ENCODE measurements at regions not wholly inside any gene's neighbourhood (a gene's known extent, or its start where the extent isn't known, plus 50 kb on each side); places are given as distances from the start of the nearest gene placed in this dataset.

- TF ChIP-seq POLR2A (IDR thresholded peaks at IDR 0.05) (no peak), CTCF (IDR thresholded peaks at IDR 0.05) (no peak)
These were observed 903.7 kb downstream of the TFAP2A start for GRCh38 chr6:9511157-9511556.
